Adrenal gland (tissue), 9 donors: ENCODE measurements at regions not wholly inside any gene's neighbourhood (a gene's known extent, or its start where the extent isn't known, plus 50 kb on each side); places are given as distances from the start of the nearest gene placed in this dataset.
A peak's percentile ranks its signal among the peaks of the same experiment; 100 is the strongest.

Experiments
- DNase-seq, 7 donors: peaks; one replicate each; pipeline ENCODE4 v3.0.0-alpha.2; 2019 to 2020
- H3K27ac ChIP-seq, 5 donors: fragments of 200-600 bp; sonication (generic) in 4 of 5; 1 replicate in 3 of 5; 2 replicates in 2 of 5; pipeline versions ENCODE4 v1.5.1 to v1.8.0; 2016 to 2020; ENCODE audit warnings: mild to moderate bottlenecking in 1 of 5
- H3K27me3 ChIP-seq: fragments of 200-600 bp; 2 replicates; pipeline ENCODE4 v1.8.0; 2021
- H3K36me3 ChIP-seq, 2 donors: fragments of 200-600 bp; replicated peaks in 1 of 2; 1 replicate in 1 of 2; 2 replicates in 1 of 2; pipeline versions ENCODE4 v1.5.1 to v1.8.0; 2018 to 2022
- H3K4me1 ChIP-seq, 2 donors: fragments of 200-600 bp; replicated peaks in 1 of 2; 1 replicate in 1 of 2; 2 replicates in 1 of 2; pipeline versions ENCODE4 v1.5.1 to v1.8.0; 2018 to 2021
- H3K4me3 ChIP-seq, 4 donors: fragments of 200-600 bp; sonication (generic) in 3 of 4; one replicate each; pipeline ENCODE4 v1.5.1; 2016 to 2018
- H3K9me3 ChIP-seq, 3 donors: fragments of 200-600 bp; sonication (generic) in 1 of 3; replicated peaks in 1 of 3; 1 replicate in 2 of 3; 2 replicates in 1 of 3; pipeline versions ENCODE4 v1.5.1 to v1.8.0; 2016 to 2021
- CTCF ChIP-seq, 6 experiments: fragments of 450-650 bp in 4 of 6; fragments of 200-600 bp in 2 of 6; sonication (generic) in 1 of 6; IDR thresholded peaks; 1 replicate in 5 of 6; 2 replicates in 1 of 6; pipeline versions ENCODE4 v1.5.1 to v1.8.0; 2016 to 2021; ENCODE audit warnings: antibody characterized with exemption in 6 of 6, mild to moderate bottlenecking in 2 of 6, moderate library complexity in 1 of 6
- POLR2A ChIP-seq, 2 donors: fragments of 450-650 bp; IDR thresholded peaks; one replicate each; pipeline ENCODE4 v1.6.1; 2017; ENCODE audit warnings: antibody characterized with exemption in 2 of 2, mild to moderate bottlenecking in 2 of 2, moderate library complexity in 1 of 2
- WGBS, 4 donors: extraction: QIAGEN DNeasy Blood & Tissue Kit in 2 of 4; methylation state at CpG; one replicate each; pipeline versions ENCODE4 v1.1.5 to v1.1.7; 2013 to 2017; 5-methylcytosine and 5-hydroxymethylcytosine counted together
- intact Hi-C, 2 donors: fragments of 100-400 bp; cut with DNase I; formaldehyde crosslinking; loops; one replicate each; pipeline versions ENCODE4 v1.14.1 to v1.15.0; 2022 to 2023
- donor health status: healthy with polysubstance abuse.
- donor health status: Bipolar disorder and iron deficiency.
- donor health status: DM: yes; HTN: yes; CAD: no.
- donor health status: DM: no; HTN: no; CAD: no.
- donor health status: DM: no; HTN: no; CAD: no.

- H3K9me3 ChIP-seq = no peaks in the 10 kb centered on the region
- no peak overlapping the region for H3K27ac ChIP-seq
- H3K4me3 ChIP-seq = no peak overlapping the region
- intact Hi-C loops = no loop called here
- no peaks in the 10 kb centered on the region for H3K27me3 ChIP-seq
- TF ChIP-seq POLR2A (IDR thresholded peaks at IDR 0.05) (no peak), CTCF (IDR thresholded peaks at IDR 0.05) (no peak)
- no peaks in the 10 kb centered on the region for H3K36me3 ChIP-seq
- no peaks in the 10 kb centered on the region for H3K4me1 ChIP-seq
- no peak for DNase-seq
- 72 to 85% (median 84%) methylated on average over 1 of the region's 1 CpG for whole genome bisulfite sequencing, 4 donors
These were observed 58.9 kb downstream of the MPP7 start for GRCh38 chr10:28243923-28244322.

GRCh38 chr10:28242555-28243204, 60.2 kb downstream of the MPP7 start:
- intact Hi-C loops = no loop called here
- Histone ChIP-seq H3K4me3 (no peak overlapping the region), H3K4me1 (no peaks in the 10 kb centered on the region), H3K36me3 (no peaks in the 10 kb centered on the region), H3K27ac (no peak overlapping the region), H3K9me3 (no peaks in the 10 kb centered on the region), H3K27me3 (no peaks in the 10 kb centered on the region)
- 41 to 70% (median 67%) methylated on average over 1 of the region's 1 CpG for WGBS, 4 donors
- TF ChIP-seq POLR2A (IDR thresholded peaks at IDR 0.05) (no peak), CTCF (IDR thresholded peaks at IDR 0.05) (no peak)
- no peak for DNase-seq

GRCh38 chr10:28241741-28242399, 61.0 kb downstream of the MPP7 start:
- H3K9me3 ChIP-seq = no peaks in the 10 kb centered on the region
- H3K36me3 ChIP-seq = no peaks in the 10 kb centered on the region
- TF ChIP-seq CTCF (IDR thresholded peaks at IDR 0.05) = peak; percentile 87 to 97 (median 89)
- no peak for TF ChIP-seq POLR2A (IDR thresholded peaks at IDR 0.05)
- H3K4me1 ChIP-seq = no peaks in the 10 kb centered on the region
- WGBS, 4 donors = 10 to 17% (median 14%) methylated on average over 3 of the region's 3 CpGs
- DNase-seq = peak in 6 of 7 donors; percentile 26 to 61 (median 38)
- intact Hi-C loops = no loop called here
- no peak overlapping the region for H3K27ac ChIP-seq
- H3K4me3 ChIP-seq = no peak overlapping the region
- no peaks in the 10 kb centered on the region for H3K27me3 ChIP-seq

- Histone ChIP-seq H3K27me3 (no peaks in the 10 kb centered on the region), H3K9me3 (no peaks in the 10 kb centered on the region), H3K4me1 (no peaks in the 10 kb centered on the region), H3K4me3 (no peak overlapping the region), H3K27ac (no peak overlapping the region), H3K36me3 (no peaks in the 10 kb centered on the region)
- DNase-seq = no peak
- 78 to 84% (median 79%) methylated on average over 2 of the region's 2 CpGs for WGBS, 4 donors
- intact Hi-C loops = no loop called here
- TF ChIP-seq POLR2A (IDR thresholded peaks at IDR 0.05) (no peak), CTCF (IDR thresholded peaks at IDR 0.05) (no peak)
These were observed 62.5 kb downstream of the MPP7 start for GRCh38 chr10:28240400-28240799.
